ENCODE measurements at regions not wholly inside any gene's neighbourhood (a gene's known extent, or its start where the extent isn't known, plus 50 kb on each side); places are given as distances from the start of the nearest gene placed in this dataset.

- Histone ChIP-seq H3K36me3 (ENCODE audit: insufficient read depth, low read length) (no peaks in the 10 kb centered on the region), H3K27ac (ENCODE audit: low read depth, low read length) (no peak overlapping the region), H3K9ac (ENCODE audit: low read length) (no peak overlapping the region), H3K27me3 (ENCODE audit: control insufficient read depth in 1 of 2, insufficient read depth in 2 of 2, low read length in 2 of 2) (no peaks in the 10 kb centered on the region), H3K4me1 (ENCODE audit: insufficient read depth, low read length) (no peaks in the 10 kb centered on the region), H3K4me3 (ENCODE audit: low read depth in 1 of 2, low read length in 2 of 2) (no peak overlapping the region), H3K9me3 (ENCODE audit: low read length) (no peaks in the 10 kb centered on the region)
Measured at GRCh38 chr1:13948888-13949391, 249.0 kb downstream of the PRDM2 start.

- Histone ChIP-seq H3K27me3 (ENCODE audit: control insufficient read depth in 1 of 2, insufficient read depth in 2 of 2, low read length in 2 of 2) (no peaks in the 10 kb centered on the region), H3K27ac (ENCODE audit: low read depth, low read length) (no peak overlapping the region)
Measured at GRCh38 chr1:13949546-13949945, 249.6 kb downstream of the PRDM2 start.

DNA sequence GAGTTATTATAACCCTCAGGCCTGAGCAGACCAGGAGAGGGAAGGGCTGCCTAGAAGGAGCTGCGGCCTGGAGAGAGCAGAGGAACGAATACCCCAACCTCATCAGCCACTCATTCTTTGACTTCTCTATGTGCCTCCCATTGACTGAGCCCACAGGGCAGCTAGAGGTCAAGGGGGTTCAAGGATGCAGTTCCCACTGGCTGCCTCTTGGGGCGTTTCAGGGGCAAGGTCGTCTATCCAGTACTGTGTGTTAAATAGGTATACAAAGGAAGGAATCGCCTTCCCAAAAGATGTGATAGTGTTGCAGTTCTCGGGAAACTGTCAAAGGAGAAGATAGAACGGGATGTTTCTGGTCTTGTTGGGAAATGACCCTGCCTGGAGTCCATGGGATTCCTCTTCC, 250.6 kb downstream of the PRDM2 start:
- no peak overlapping the region for H3K4me3 ChIP-seq (ENCODE audit: low read depth in 1 of 2, low read length in 2 of 2)
- H3K27me3 ChIP-seq (ENCODE audit: control insufficient read depth in 1 of 2, insufficient read depth in 2 of 2, low read length in 2 of 2) = no peaks in the 10 kb centered on the region
- no peak overlapping the region for H3K9ac ChIP-seq (ENCODE audit: low read length)
- no peaks in the 10 kb centered on the region for H3K9me3 ChIP-seq (ENCODE audit: low read length)
- no peak overlapping the region for H3K27ac ChIP-seq (ENCODE audit: low read depth, low read length)
- no peaks in the 10 kb centered on the region for H3K4me1 ChIP-seq (ENCODE audit: insufficient read depth, low read length)
- H3K36me3 ChIP-seq (ENCODE audit: insufficient read depth, low read length) = no peaks in the 10 kb centered on the region

More at GRCh38 chr1:13949546-13949945, 249.6 kb downstream of the PRDM2 start:
- no peak overlapping the region for H3K9ac ChIP-seq (ENCODE audit: low read length)
- no peaks in the 10 kb centered on the region for H3K4me1 ChIP-seq (ENCODE audit: insufficient read depth, low read length)
- no peaks in the 10 kb centered on the region for H3K36me3 ChIP-seq (ENCODE audit: insufficient read depth, low read length)
- no peak overlapping the region for H3K4me3 ChIP-seq (ENCODE audit: low read depth in 1 of 2, low read length in 2 of 2)
- H3K9me3 ChIP-seq (ENCODE audit: low read length) = no peaks in the 10 kb centered on the region

DNA sequence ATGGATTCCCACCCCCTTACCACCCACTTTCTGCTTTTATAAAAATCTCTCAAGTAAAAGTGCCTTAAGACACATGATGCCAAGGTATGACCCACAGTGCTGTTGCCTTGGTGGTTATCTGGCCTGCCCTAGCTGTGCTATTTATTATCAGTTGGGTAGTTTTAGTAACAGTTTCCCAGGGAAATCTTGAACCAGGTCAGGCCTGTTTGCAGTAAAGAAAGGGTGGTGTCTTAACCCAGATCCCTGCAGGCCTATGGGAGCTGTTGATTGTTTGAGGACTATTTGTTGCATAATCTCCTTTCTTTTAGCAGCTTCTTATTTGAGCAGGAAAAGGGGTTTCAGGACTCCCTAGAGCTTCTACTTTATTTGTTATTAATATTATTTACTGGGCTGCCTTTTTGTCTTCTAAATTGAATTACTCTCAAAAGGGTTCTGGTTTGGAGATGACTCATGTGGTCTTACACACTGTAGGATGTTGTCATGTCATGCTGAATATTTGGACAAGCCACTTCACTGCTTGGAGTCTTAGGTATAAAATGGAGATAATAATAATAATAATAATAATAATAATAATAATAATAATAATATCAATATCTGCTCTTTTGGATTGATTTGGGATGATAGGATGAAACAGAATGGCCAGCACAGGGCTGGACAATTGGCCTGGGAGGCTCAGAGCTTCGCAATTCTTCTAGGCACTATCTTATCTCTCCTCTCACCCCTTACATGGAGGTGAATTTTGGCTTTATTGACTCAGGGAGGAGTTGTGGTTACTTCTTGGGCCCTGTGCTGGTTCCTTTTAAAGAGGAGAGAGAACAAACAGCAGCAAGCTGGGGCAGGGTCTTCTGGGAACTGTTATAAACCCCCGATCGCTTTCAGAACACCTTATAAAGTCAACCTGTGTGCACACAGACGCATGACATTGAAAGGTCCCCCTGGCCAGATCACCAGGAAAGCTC, 252.1 kb downstream of the PRDM2 start:
- Histone ChIP-seq H3K4me3 (ENCODE audit: low read depth in 1 of 2, low read length in 2 of 2) (no peak overlapping the region), H3K27ac (ENCODE audit: low read depth, low read length) (no peak overlapping the region), H3K9me3 (ENCODE audit: low read length) (no peaks in the 10 kb centered on the region), H3K9ac (ENCODE audit: low read length) (no peak overlapping the region), H3K4me1 (ENCODE audit: insufficient read depth, low read length) (no peaks in the 10 kb centered on the region), H3K36me3 (ENCODE audit: insufficient read depth, low read length) (no peaks in the 10 kb centered on the region), H3K27me3 (ENCODE audit: control insufficient read depth in 1 of 2, insufficient read depth in 2 of 2, low read length in 2 of 2) (no peaks in the 10 kb centered on the region)

- H3K4me1 ChIP-seq (ENCODE audit: insufficient read depth, low read length) = no peaks in the 10 kb centered on the region
- no peak overlapping the region for H3K27ac ChIP-seq (ENCODE audit: low read depth, low read length)
- H3K9ac ChIP-seq (ENCODE audit: low read length) = no peak overlapping the region
- no peak overlapping the region for H3K4me3 ChIP-seq (ENCODE audit: low read depth in 1 of 2, low read length in 2 of 2)
- no peaks in the 10 kb centered on the region for H3K36me3 ChIP-seq (ENCODE audit: insufficient read depth, low read length)
- H3K27me3 ChIP-seq (ENCODE audit: control insufficient read depth in 1 of 2, insufficient read depth in 2 of 2, low read length in 2 of 2) = no peaks in the 10 kb centered on the region
- no peaks in the 10 kb centered on the region for H3K9me3 ChIP-seq (ENCODE audit: low read length)
Measured at GRCh38 chr1:13952985-13953384, 253.0 kb downstream of the PRDM2 start.

DNA sequence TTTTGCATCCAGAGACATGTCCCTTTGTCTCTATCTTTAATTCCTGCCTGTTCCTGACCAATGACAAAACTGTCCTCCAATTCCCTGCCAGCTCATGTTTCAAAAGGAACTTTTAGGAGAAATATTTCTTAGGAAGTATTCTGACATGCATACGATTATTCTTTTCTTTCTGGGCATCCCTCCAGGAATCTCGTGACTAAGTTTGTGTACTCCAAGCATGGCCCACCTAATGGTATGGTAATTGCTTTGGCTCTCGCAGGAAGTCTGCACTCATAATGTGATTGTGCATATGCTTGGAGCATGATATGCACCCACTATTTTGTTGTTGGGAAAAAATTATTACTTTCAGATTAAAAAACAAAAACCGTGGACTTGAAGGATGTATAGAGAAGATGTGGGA, 256.4 kb downstream of the PRDM2 start:
- H3K27ac ChIP-seq (ENCODE audit: low read depth, low read length) = no peak overlapping the region
- H3K27me3 ChIP-seq (ENCODE audit: control insufficient read depth in 1 of 2, insufficient read depth in 2 of 2, low read length in 2 of 2) = no peaks in the 10 kb centered on the region
- H3K4me1 ChIP-seq (ENCODE audit: insufficient read depth, low read length) = peaks cover 4% of the 10 kb centered on the region
- no peaks in the 10 kb centered on the region for H3K9me3 ChIP-seq (ENCODE audit: low read length)
- H3K9ac ChIP-seq (ENCODE audit: low read length) = no peak overlapping the region
- H3K36me3 ChIP-seq (ENCODE audit: insufficient read depth, low read length) = no peaks in the 10 kb centered on the region
- H3K4me3 ChIP-seq (ENCODE audit: low read depth in 1 of 2, low read length in 2 of 2) = no peak overlapping the region

DNA sequence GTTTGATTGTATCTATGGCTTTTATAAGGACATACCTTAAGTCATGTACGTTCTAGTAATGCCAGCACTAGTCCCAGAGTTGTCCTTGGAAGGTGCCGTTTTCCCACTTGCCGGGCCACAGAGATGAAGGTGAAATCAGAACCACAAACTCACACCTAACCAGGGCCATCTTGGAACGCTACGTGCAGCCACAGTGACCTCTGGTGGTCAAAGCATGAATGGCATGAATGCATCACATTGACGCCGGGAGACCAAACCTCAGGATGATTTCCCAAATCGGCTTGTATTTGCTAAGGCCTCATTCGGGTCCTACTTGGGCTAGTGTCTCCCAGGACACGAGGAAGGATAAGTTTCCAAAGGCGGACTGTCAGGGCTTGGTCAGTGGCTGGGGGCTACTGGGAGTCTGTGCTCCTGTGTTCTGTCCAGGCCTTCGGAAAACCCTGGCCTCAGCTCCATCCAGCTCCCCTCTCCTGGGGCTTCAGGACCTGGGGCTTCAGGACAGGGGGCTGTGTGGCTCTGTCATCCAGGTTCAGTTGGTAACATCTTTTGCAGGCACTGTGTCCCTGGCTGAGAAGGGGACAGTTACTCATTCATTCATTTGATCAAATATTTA, 260.5 kb downstream of the PRDM2 start:
- Histone ChIP-seq H3K36me3 (ENCODE audit: insufficient read depth, low read length) (no peaks in the 10 kb centered on the region), H3K9ac (ENCODE audit: low read length) (no peak overlapping the region), H3K9me3 (ENCODE audit: low read length) (no peaks in the 10 kb centered on the region), H3K4me3 (ENCODE audit: low read depth in 1 of 2, low read length in 2 of 2) (no peak overlapping the region), H3K27ac (ENCODE audit: low read depth, low read length) (no peak overlapping the region), H3K4me1 (ENCODE audit: insufficient read depth, low read length) (peaks cover 4% of the 10 kb centered on the region), H3K27me3 (ENCODE audit: control insufficient read depth in 1 of 2, insufficient read depth in 2 of 2, low read length in 2 of 2) (no peaks in the 10 kb centered on the region)

- no peak overlapping the region for H3K4me3 ChIP-seq (ENCODE audit: low read depth in 1 of 2, low read length in 2 of 2)
- no peak overlapping the region for H3K27ac ChIP-seq (ENCODE audit: low read depth, low read length)
- H3K36me3 ChIP-seq (ENCODE audit: insufficient read depth, low read length) = no peaks in the 10 kb centered on the region
- H3K9ac ChIP-seq (ENCODE audit: low read length) = no peak overlapping the region
- H3K4me1 ChIP-seq (ENCODE audit: insufficient read depth, low read length) = peaks cover 4% of the 10 kb centered on the region
- peaks cover 0 to 5% of the 10 kb centered on the region in 2 donors for H3K27me3 ChIP-seq (ENCODE audit: control insufficient read depth in 1 of 2, insufficient read depth in 2 of 2, low read length in 2 of 2)
- H3K9me3 ChIP-seq (ENCODE audit: low read length) = no peaks in the 10 kb centered on the region
Measured at GRCh38 chr1:13964768-13965167, 264.8 kb downstream of the PRDM2 start.

- peaks cover 1% of the 10 kb centered on the region for H3K9me3 ChIP-seq (ENCODE audit: low read length)
- H3K4me1 ChIP-seq (ENCODE audit: insufficient read depth, low read length) = no peaks in the 10 kb centered on the region
- H3K36me3 ChIP-seq (ENCODE audit: insufficient read depth, low read length) = no peaks in the 10 kb centered on the region
- H3K9ac ChIP-seq (ENCODE audit: low read length) = no peak overlapping the region
- H3K27me3 ChIP-seq (ENCODE audit: control insufficient read depth in 1 of 2, insufficient read depth in 2 of 2, low read length in 2 of 2) = peaks cover 0 to 5% of the 10 kb centered on the region in 2 donors
- H3K27ac ChIP-seq (ENCODE audit: low read depth, low read length) = no peak overlapping the region
- H3K4me3 ChIP-seq (ENCODE audit: low read depth in 1 of 2, low read length in 2 of 2) = no peak overlapping the region
Measured at GRCh38 chr1:13965770-13966398, 265.9 kb downstream of the PRDM2 start.

DNA sequence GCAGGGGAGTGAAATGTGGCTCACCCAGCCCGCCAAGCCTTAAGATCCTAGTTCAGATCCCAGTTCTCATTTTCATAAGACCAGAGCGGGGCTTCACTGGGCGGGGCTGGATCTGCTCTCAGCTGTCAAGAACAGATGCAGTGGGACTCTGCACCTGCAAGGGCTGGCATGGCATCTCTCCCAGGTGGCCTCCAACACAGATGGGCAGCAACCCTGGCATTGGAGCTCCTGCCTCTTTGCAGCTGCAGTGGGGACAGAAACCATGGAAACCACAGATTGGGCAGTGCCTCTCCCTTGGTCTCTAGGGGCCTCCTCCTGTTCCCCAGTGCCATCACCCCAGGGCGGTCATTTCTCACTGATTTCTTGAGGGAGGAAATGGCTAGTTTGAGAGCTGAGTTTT, 267.7 kb downstream of the PRDM2 start:
- Histone ChIP-seq H3K27me3 (ENCODE audit: control insufficient read depth in 1 of 2, insufficient read depth in 2 of 2, low read length in 2 of 2) (peaks cover 0 to 5% of the 10 kb centered on the region in 2 donors), H3K4me3 (ENCODE audit: low read depth in 1 of 2, low read length in 2 of 2) (no peak overlapping the region), H3K9me3 (ENCODE audit: low read length) (peaks cover 4% of the 10 kb centered on the region), H3K9ac (ENCODE audit: low read length) (no peak overlapping the region), H3K27ac (ENCODE audit: low read depth, low read length) (no peak overlapping the region), H3K4me1 (ENCODE audit: insufficient read depth, low read length) (no peaks in the 10 kb centered on the region), H3K36me3 (ENCODE audit: insufficient read depth, low read length) (no peaks in the 10 kb centered on the region)

DNA sequence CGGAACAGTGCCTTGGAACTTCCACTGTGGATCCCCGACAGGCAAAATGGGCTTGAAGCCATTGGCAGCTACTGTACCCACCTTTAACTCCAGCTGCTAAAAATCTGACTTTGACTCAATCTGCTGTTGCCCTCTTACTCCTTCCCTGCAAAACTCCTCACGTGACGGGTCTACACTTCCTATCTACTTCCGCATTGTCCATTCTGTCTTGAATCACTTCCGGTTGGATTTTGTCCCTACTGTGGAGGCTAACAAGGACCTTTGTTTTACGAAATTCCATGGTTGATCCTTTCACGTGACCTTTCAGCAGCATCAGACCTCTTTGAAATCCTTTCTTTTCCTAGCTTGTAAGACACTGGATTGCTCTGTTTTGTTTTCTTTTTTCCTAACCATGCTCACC, 268.4 kb downstream of the PRDM2 start:
- peaks cover 0 to 5% of the 10 kb centered on the region in 2 donors for H3K27me3 ChIP-seq (ENCODE audit: control insufficient read depth in 1 of 2, insufficient read depth in 2 of 2, low read length in 2 of 2)
- H3K4me1 ChIP-seq (ENCODE audit: insufficient read depth, low read length) = no peaks in the 10 kb centered on the region
- H3K9me3 ChIP-seq (ENCODE audit: low read length) = peaks cover 4% of the 10 kb centered on the region
- no peaks in the 10 kb centered on the region for H3K36me3 ChIP-seq (ENCODE audit: insufficient read depth, low read length)
- no peak overlapping the region for H3K4me3 ChIP-seq (ENCODE audit: low read depth in 1 of 2, low read length in 2 of 2)
- no peak overlapping the region for H3K27ac ChIP-seq (ENCODE audit: low read depth, low read length)
- no peak overlapping the region for H3K9ac ChIP-seq (ENCODE audit: low read length)
